GM12874 (cell line): ENCODE measurements at regions not wholly inside any gene's neighbourhood (a gene's known extent, or its start where the extent isn't known, plus 50 kb on each side); places are given as distances from the start of the nearest gene placed in this dataset.

Experiments used
- TF ChIP-seq, protein P1 (sequence below): IDR thresholded peaks from 2 replicates; pipeline ENCODE4 v1.5.1; 2011; ENCODE audit warnings: low read depth, mild to moderate bottlenecking, control low read depth, low read length, moderate library complexity; ENCODE audit not compliant: insufficient read depth

DNA sequence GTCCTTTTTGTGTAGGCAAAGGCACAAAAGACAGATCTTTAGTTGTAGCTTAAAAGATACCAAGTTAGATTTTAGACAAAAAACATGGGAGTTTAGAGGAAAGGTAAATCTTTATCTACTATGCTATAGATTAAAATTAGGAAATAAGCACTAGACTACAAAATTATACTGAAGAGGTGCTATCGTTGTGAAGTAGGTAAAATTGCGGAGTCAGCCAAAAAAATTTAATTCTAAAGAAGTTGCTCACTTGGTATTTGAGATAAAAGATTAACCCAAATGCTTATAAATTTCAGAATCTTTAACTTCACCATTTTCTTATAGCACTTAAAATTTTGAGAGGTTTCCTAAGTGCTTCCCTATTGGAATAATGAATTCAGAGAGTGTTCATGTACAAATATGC is 604.1 kb downstream of the GRXCR1 start:
- TF ChIP-seq, protein P1, sequence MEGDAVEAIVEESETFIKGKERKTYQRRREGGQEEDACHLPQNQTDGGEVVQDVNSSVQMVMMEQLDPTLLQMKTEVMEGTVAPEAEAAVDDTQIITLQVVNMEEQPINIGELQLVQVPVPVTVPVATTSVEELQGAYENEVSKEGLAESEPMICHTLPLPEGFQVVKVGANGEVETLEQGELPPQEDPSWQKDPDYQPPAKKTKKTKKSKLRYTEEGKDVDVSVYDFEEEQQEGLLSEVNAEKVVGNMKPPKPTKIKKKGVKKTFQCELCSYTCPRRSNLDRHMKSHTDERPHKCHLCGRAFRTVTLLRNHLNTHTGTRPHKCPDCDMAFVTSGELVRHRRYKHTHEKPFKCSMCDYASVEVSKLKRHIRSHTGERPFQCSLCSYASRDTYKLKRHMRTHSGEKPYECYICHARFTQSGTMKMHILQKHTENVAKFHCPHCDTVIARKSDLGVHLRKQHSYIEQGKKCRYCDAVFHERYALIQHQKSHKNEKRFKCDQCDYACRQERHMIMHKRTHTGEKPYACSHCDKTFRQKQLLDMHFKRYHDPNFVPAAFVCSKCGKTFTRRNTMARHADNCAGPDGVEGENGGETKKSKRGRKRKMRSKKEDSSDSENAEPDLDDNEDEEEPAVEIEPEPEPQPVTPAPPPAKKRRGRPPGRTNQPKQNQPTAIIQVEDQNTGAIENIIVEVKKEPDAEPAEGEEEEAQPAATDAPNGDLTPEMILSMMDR, result no peak

DNA sequence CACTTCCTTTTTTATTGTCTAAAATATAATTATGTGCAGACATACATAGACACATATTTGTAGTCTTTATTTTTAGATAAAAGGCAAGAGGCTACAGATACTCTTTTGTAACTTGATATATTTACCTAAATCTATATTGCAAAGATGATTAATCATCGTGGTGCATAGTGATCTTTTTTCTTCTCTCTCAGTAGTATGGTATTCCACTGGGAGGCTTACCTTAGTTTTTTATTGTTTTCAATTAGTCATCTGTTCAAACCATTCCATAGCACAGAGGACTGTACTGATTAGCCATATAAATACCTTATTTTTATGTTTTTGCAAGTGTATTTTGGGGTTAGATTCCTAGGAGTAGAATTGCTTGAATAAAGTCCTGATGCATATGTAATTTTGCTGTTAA is 619.7 kb downstream of the GRXCR1 start:
- TF ChIP-seq, protein P1, result no peak

DNA sequence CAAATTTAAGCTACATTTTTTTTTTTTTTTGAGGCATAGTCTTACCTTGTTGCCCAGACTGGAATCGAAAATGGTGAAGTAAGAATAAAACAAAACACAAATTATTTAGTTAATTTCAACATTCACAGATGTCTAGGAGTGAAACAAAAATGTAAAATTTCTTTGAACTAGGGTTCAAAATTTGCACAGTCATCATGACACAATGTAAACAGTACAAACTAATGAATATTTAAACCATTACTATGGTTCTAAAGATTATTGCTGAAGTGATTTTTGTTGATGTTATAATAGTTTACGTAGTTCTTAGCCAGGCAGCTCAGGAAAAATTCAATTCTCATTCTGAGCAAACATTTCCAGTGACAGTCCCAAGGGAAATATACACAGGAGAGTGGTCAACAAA is 633.1 kb downstream of the GRXCR1 start:
- TF ChIP-seq, protein P1, result no peak

DNA sequence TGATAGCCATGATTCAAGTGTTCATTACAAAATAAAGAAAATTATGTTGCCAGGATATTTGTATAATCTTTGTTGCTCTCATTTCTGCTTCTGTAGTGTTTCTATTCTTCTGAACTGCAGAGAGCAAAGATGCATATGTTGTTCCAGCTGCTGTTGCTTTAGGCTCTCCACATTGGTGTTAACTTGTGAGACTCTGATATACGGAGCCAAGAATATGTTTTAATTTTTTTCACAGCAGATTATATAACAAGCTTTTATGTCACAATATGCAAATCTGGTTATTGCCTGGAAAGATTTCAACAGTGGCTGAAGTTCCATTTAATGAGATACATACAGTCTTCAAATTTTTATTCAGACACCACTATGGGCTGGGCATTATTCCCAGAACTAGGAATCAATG is 655.0 kb downstream of the GRXCR1 start:
- TF ChIP-seq, protein P1, result no peak

DNA sequence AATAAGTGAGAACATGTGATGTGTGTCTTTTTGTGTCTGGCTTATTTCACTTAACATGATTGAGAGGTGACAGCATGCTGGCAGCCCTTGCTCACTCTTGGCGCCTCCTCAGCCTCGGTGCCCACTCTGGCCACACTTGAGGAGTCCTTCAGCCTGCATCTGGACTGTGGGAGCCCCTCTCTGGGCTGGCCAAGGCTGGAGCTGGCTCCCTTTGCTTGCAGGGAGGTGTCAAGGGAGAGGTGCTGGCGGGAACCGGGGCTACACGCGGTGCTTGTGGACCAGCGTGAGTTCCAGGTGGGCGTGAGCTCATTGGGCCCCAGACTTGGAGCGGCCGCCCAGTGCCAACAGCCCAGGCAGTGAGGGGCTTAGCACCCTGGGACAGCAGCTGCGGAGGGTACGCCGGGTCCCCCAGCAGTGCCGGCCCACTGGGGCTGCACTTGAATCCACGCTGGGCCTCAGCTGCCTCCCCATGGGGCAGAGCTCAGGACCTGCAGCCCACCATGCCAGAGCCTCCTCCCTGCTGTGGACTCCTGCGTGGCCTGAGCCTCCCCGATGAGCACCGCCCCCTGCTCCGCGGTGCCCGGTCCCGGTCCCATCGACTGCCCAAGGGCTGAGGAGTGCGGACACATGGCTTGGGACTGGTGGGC is 658.6 kb downstream of the GRXCR1 start:
- TF ChIP-seq, protein P1, result no peak

DNA sequence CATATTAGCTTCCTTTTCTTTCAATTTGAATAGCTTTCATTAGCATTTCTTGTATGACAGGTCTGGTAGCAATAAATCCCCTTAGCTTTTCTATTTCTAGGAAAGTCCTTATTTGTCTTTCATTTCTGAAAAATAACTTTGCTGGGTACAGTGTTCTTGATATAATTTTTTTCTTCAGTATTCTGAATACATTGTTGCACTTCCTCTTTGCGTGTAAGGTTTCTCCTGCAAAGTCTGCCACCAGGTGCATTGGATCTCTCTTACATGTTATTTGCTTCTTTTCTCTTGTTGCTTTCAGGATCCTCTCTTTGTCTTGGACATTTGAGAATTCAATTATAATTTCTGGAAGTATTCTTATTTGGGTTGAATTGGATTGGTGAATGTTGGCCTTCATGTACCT is 663.7 kb downstream of the GRXCR1 start:
- TF ChIP-seq, protein P1, result no peak

DNA sequence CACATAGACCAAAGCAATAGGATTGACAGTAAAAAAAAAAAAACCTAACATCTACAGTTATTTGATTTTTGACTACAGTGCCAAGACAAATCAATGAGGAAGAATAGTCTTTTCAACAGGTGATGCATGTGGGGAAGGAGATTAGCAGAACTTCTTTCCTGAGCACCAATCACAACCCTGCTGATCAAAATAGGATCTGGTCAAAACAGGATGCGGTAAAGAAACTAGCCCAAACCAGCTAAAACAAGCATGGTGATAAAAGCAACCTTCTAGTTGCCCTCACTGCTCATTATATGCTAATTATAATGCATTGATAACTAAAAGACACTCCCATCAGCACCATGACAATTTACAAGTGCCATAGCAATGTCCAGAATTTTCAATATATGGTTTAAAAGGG is 667.5 kb downstream of the GRXCR1 start:
- TF ChIP-seq, protein P1, result no peak

DNA sequence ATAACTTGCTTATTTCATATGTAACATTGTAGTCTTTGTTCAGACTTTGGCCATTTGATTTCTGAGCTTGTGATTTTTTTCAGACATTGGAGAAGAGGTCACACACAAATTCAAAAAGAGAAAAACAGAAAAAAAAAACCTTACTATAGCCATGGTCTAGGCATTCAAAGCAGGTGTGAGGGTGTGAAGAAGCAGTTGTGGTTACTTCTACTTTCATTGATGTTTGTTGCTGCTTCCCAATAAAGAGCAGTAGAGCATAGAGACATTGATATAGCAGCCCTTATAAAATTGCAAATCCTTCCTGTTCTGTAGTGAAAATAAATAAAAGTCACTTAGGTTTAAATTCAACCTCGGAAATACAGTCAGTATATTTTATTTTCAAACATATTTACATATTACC is 671.6 kb downstream of the GRXCR1 start:
- TF ChIP-seq, protein P1, result no peak
